CMK (cell line): ENCODE measurements at regions not wholly inside any gene's neighbourhood (a gene's known extent, or its start where the extent isn't known, plus 50 kb on each side); places are given as distances from the start of the nearest gene placed in this dataset.
"Not testable (repeated sequence)": the region's sequence is repeated elsewhere in the genome, so short reads cannot be mapped to it uniquely, and the experiment has no call there.

ENCODE experiments used
- DNase-seq: peaks from one replicate; pipeline ENCODE4 v3.0.0-alpha.2; 2010; ENCODE audit warnings: low read depth

GRCh38 chr6:85856235-85856634 lies 213.5 kb upstream of the SYNCRIP start:
- DNase-seq, result no peak

GRCh38 chr6:85838351-85839119 lies 195.8 kb upstream of the SYNCRIP start:
- DNase-seq, result not testable (repeated sequence)

GRCh38 chr6:85828973-85829372 lies 186.3 kb upstream of the SYNCRIP start:
- DNase-seq, result no peak

- DNase-seq, result no peak
Observed at GRCh38 chr6:85826997-85827396, 184.3 kb upstream of the SYNCRIP start.

GRCh38 chr6:85824329-85824728 lies 181.6 kb upstream of the SYNCRIP start:
- DNase-seq, result no peak

- no peak for DNase-seq
Observed at GRCh38 chr6:85810558-85810957, 167.9 kb upstream of the SYNCRIP start.

GRCh38 chr6:85803721-85804120 lies 161.0 kb upstream of the SYNCRIP start:
- DNase-seq, result no peak

GRCh38 chr6:85802162-85802561 lies 159.5 kb upstream of the SYNCRIP start:
- no peak for DNase-seq

- no peak for DNase-seq
Observed at GRCh38 chr6:85798931-85799652, 156.4 kb upstream of the SYNCRIP start.

- no peak for DNase-seq
Observed at GRCh38 chr6:85797993-85798392, 155.3 kb upstream of the SYNCRIP start.

- DNase-seq, result no peak
Observed at GRCh38 chr6:85795945-85796344, 153.3 kb upstream of the SYNCRIP start.

GRCh38 chr6:85792254-85792653 lies 149.6 kb upstream of the SYNCRIP start:
- DNase-seq, result no peak

GRCh38 chr6:85775883-85776282 lies 133.2 kb upstream of the SYNCRIP start:
- no peak for DNase-seq

GRCh38 chr6:85772641-85773040 lies 130.0 kb upstream of the SYNCRIP start:
- no peak for DNase-seq

GRCh38 chr6:85771925-85772430 lies 129.3 kb upstream of the SYNCRIP start:
- no peak for DNase-seq

- DNase-seq, result no peak
Observed at GRCh38 chr6:85771455-85771854, 128.8 kb upstream of the SYNCRIP start.

GRCh38 chr6:85764844-85765243 lies 122.2 kb upstream of the SYNCRIP start:
- DNase-seq, result no peak

- no peak for DNase-seq
Observed at GRCh38 chr6:85756982-85757381, 114.3 kb upstream of the SYNCRIP start.

GRCh38 chr6:85754894-85755293 lies 112.2 kb upstream of the SYNCRIP start:
- no peak for DNase-seq

- DNase-seq, result no peak
Observed at GRCh38 chr6:85752602-85753001, 109.9 kb upstream of the SYNCRIP start.

GRCh38 chr6:85751374-85752055 lies 108.8 kb upstream of the SYNCRIP start:
- no peak for DNase-seq

- DNase-seq, result not testable (repeated sequence)
Observed at GRCh38 chr6:85750146-85750545, 107.5 kb upstream of the SYNCRIP start.

- no peak for DNase-seq
Observed at GRCh38 chr6:85749236-85749635, 106.5 kb upstream of the SYNCRIP start.
